A549 (cell line): ENCODE measurements at regions not wholly inside any gene's neighbourhood (a gene's known extent, or its start where the extent isn't known, plus 50 kb on each side); places are given as distances from the start of the nearest gene placed in this dataset.

Experiments
- ATAC-seq, 2 experiments: fragments of 200-7000 bp in 1 of 2; fragments of >200 bp in 1 of 2; cut with Nextera tagmentation in 1 of 2; cut with Tn5 transposase in 1 of 2; 3 replicates each; pipeline versions ENCODE4 v1.8.0 to v1.9.1; 2018 to 2020; ENCODE audit warnings: mild to moderate bottlenecking in 1 of 2, moderate library complexity in 1 of 2
- CTCF ChIA-PET: fragments of 300-600 bp; sonication (Branson Sonifier 250); formaldehyde crosslinking; extraction: SDS; loops from one replicate; lab custom pipeline; 2021; ENCODE audit warnings: antibody characterized with exemption, inconsistent platforms; lab: Yijun Ruan, JAX
- POLR2A ChIA-PET: fragments of 350-600 bp; formaldehyde crosslinking; extraction: SDS; loops from one replicate; lab custom pipeline; 2021; ENCODE audit warnings: antibody characterized with exemption, inconsistent platforms; lab: Yijun Ruan, JAX
- DNase-seq, 2 experiments: peaks; one replicate each; pipeline versions ENCODE4 v3.0.0 to v3.0.0-alpha.2; 2011 to 2016; ENCODE audit warnings: low read depth in 1 of 2, low spot score in 1 of 2
- FAIRE-seq: peaks from 2 replicates; lab custom pipeline; 2011; peaks lifted over from hg19 to GRCh38; lab: Jason Lieb, UNC
- H3K27ac ChIP-seq, 2 experiments: fragments of >200 bp; sonication (Bioruptor Twin); formaldehyde crosslinking; 3 replicates each; pipeline ENCODE4 v1.5.1; 2016 to 2017
- H3K4me1 ChIP-seq: fragments of >200 bp; sonication (Bioruptor Twin); formaldehyde crosslinking; 3 replicates; pipeline ENCODE4 v1.6.1; 2016
- H3K4me2 ChIP-seq: fragments of >200 bp; sonication (Bioruptor Twin); formaldehyde crosslinking; 3 replicates; pipeline ENCODE4 v1.6.1; 2016
- H3K4me3 ChIP-seq: fragments of >200 bp; sonication (Bioruptor Twin); formaldehyde crosslinking; 3 replicates; pipeline ENCODE4 v1.5.1; 2016
- H3K9me3 ChIP-seq: fragments of >200 bp; sonication (Bioruptor Twin); formaldehyde crosslinking; 3 replicates; pipeline ENCODE4 v1.6.1; 2016
- BHLHE40 ChIP-seq: IDR thresholded peaks from 2 replicates; pipeline ENCODE4 v1.6.1; 2012; ENCODE audit warnings: low read depth, low read length, inconsistent platforms
- CBX2 ChIP-seq: fragments of 200-600 bp; sonication (generic); IDR thresholded peaks from 2 replicates; pipeline ENCODE4 v1.6.1; 2016; ENCODE audit warnings: low read depth, mild to moderate bottlenecking, borderline replicate concordance
- CBX8 ChIP-seq: fragments of 200-600 bp; sonication (generic); IDR thresholded peaks from 2 replicates; pipeline ENCODE4 v1.6.1; 2016
- EHF ChIP-seq: fragments of 250-450 bp; sonication (Bioruptor Pico); IDR thresholded peaks from 2 replicates; pipeline ENCODE4 v1.5.0; 2020; ENCODE audit warnings: mild to moderate bottlenecking
- EHMT2 ChIP-seq: fragments of 200-600 bp; sonication (generic); IDR thresholded peaks from 2 replicates; pipeline ENCODE4 v1.6.1; 2016; ENCODE audit warnings: antibody characterized with exemption, low read depth, mild to moderate bottlenecking, moderate library complexity
- GATA3 ChIP-seq: IDR thresholded peaks from 2 replicates; pipeline ENCODE4 v1.6.1; 2012; ENCODE audit warnings: borderline replicate concordance
- HOXA7 ChIP-seq: fragments of 250-450 bp; sonication (Bioruptor Pico); IDR thresholded peaks from 2 replicates; pipeline ENCODE4 v1.5.0; 2020; ENCODE audit warnings: mild to moderate bottlenecking, moderate library complexity
- HOXB5 ChIP-seq: fragments of 250-450 bp; sonication (Bioruptor Pico); IDR thresholded peaks from 2 replicates; pipeline ENCODE4 v1.5.0; 2020; ENCODE audit warnings: mild to moderate bottlenecking, moderate library complexity
- JUN ChIP-seq, 2 experiments: fragments of >200 bp; sonication (Bioruptor Twin); formaldehyde crosslinking; IDR thresholded peaks; 2 replicates in 1 of 2; 3 replicates in 1 of 2; pipeline ENCODE4 v1.6.1; 2016 to 2017
- KDM1A ChIP-seq: fragments of 200-600 bp; sonication (generic); IDR thresholded peaks from 2 replicates; pipeline ENCODE4 v1.6.1; 2016; ENCODE audit warnings: low read depth, mild to moderate bottlenecking
- MAFK ChIP-seq: fragments of 450-650 bp; IDR thresholded peaks from 2 replicates; pipeline ENCODE4 v1.6.1; 2014; ENCODE audit not compliant: partially characterized antibody
- MAZ ChIP-seq: fragments of 150-350 bp; IDR thresholded peaks from 2 replicates; pipeline ENCODE4 v1.6.1; 2014; ENCODE audit warnings: antibody characterized with exemption, low read depth, low read length, borderline replicate concordance
- NFE2L2 ChIP-seq: fragments of 150-350 bp; conservative IDR thresholded peaks from 2 replicates; pipeline ENCODE4 v1.6.1; 2014; ENCODE audit warnings: low read length
- PHF8 ChIP-seq: fragments of 200-600 bp; sonication (generic); IDR thresholded peaks from 2 replicates; pipeline ENCODE4 v1.6.1; 2016; ENCODE audit warnings: low read depth, mild to moderate bottlenecking, antibody characterized with exemption, moderate library complexity, borderline replicate concordance
- POLR2AphosphoS2 ChIP-seq: conservative IDR thresholded peaks from 2 replicates; pipeline ENCODE4 v1.6.1; 2012; ENCODE audit warnings: low read length, improper control_type of control experiment, inconsistent platforms
- RCOR1 ChIP-seq: fragments of 150-350 bp; IDR thresholded peaks from 2 replicates; pipeline ENCODE4 v1.6.1; 2014; ENCODE audit warnings: antibody characterized with exemption, low read length, low read depth
- SMC3 ChIP-seq: fragments of >200 bp; sonication (Bioruptor Twin); formaldehyde crosslinking; IDR thresholded peaks from 3 replicates; pipeline ENCODE4 v1.6.1; 2018; ENCODE audit warnings: inconsistent platforms
- TP53 ChIP-seq: fragments of 250-450 bp; sonication (Bioruptor Pico); IDR thresholded peaks from 2 replicates; pipeline ENCODE4 v1.5.0; 2021; ENCODE audit warnings: mild to moderate bottlenecking, moderate library complexity
- ZC3H11A ChIP-seq: fragments of 450-650 bp; IDR thresholded peaks from 2 replicates; pipeline ENCODE4 v1.6.1; 2014; ENCODE audit warnings: antibody characterized with exemption, mild to moderate bottlenecking
- ZSCAN20 ChIP-seq: fragments of 250-450 bp; sonication (Bioruptor Pico); IDR thresholded peaks from 2 replicates; pipeline ENCODE4 v1.8.0; 2022; ENCODE audit warnings: mild to moderate bottlenecking, moderate library complexity
- WGBS: methylation state at CpG from one replicate; pipeline ENCODE4 v1.1.6; 2017; ENCODE audit errors: missing lambda C conversion rate; 5-methylcytosine and 5-hydroxymethylcytosine counted together
- TF ChIP-seq, protein P1 (sequence below): IDR thresholded peaks from 2 replicates; pipeline ENCODE4 v1.6.1; 2012
- TF ChIP-seq, protein P2 (sequence below): fragments of 150-350 bp; IDR thresholded peaks from 2 replicates; pipeline ENCODE4 v1.6.1; 2014; ENCODE audit warnings: low read depth, mild to moderate bottlenecking, low read length
- TF ChIP-seq, protein P3 (sequence below): fragments of >200 bp; sonication (Bioruptor Twin); formaldehyde crosslinking; IDR thresholded peaks from 3 replicates; pipeline ENCODE4 v1.5.1; 2016
- TF ChIP-seq, protein P4 (sequence below): fragments of 200-600 bp; sonication (generic); IDR thresholded peaks from 2 replicates; pipeline ENCODE4 v1.6.1; 2016; ENCODE audit warnings: antibody characterized with exemption, mild to moderate bottlenecking, moderate library complexity

DNA sequence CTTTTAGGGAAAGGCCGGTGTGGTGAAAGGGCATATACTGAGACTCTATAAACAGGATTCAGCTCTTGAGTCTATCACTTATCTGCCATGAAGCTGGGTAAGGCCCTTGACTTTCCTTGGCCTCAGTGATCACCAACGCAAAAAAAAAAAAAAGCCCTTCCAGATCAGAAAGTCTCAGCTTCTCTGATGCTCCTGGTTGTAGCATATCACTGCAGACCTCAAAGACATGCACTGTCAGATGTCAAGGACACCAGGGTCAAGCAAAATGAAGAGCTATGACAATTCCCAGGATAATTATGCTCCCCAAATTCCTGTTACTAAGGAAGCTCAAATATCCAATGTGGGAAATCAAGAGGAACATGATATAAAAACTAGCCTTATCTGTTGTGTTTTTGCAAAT is 68.3 kb upstream of the IFNE start:
- no peak for DNase-seq
- peak overlapping the region; percentile 95 for H3K4me2 ChIP-seq
- H3K4me3 ChIP-seq, result peak overlapping the region; percentile 79
- POLR2A ChIA-PET, result interaction anchor here (0.9 to 1.0 kb wide), 4 partner anchors 9 to 26 kb away, joined by 3 to 8 read pairs (median 4); no protein-coding TSS in a partner anchor
- peaks cover 75% of the 10 kb centered on the region for H3K4me1 ChIP-seq
- peak overlapping the region; percentile 83 to 94 for H3K27ac ChIP-seq
- FAIRE-seq, result peak; percentile 68
- CTCF ChIA-PET, result interaction anchor here (0.5 to 1.3 kb wide), 4 partner anchors 9 to 240 kb away, joined by 3 to 5 read pairs (median 4); no protein-coding TSS in a partner anchor
- TF ChIP-seq JUN (IDR thresholded peaks at IDR 0.05), result 0 out of 5 replicates have a peak, but pooled peaks of 1 of the 2 experiments have one; percentile 30
- TF ChIP-seq HOXA7 (CRISPR knock-in tag), result no peak
- 2% methylated on average over 2 of the region's 2 CpGs for WGBS
- H3K9me3 ChIP-seq, result no peaks in the 10 kb centered on the region
- ATAC-seq, result peak in 1 of 2 experiments; percentile 24; a peak in 3 of 6 replicates

DNA sequence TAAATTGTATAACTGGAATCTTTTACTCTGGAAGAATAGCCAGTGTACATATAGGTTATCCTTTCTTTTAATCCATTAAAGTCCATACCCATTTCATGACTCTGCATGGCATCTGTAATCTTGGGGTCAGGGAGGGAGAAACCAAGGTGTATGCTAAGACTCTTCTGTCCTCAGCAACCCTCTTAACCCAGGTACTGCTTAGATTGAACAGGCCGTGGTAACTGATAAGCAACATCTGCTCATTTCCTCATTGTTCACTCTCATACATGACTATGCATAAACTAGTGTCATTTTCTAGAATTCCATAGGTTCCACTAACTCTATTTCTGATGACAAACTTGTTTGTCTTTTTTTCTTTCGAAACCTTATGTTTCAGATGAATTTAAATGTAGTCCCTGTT is 69.3 kb upstream of the IFNE start:
- peak; percentile 73 for FAIRE-seq
- no peaks in the 10 kb centered on the region for H3K9me3 ChIP-seq
- CTCF ChIA-PET, result no interaction called here
- TF ChIP-seq POLR2AphosphoS2, result peak; percentile 75; the same call in 1 of the 2 replicates
- TF ChIP-seq NFE2L2, result no peak; the same call in 1 of the 2 replicates
- TF ChIP-seq HOXB5 (CRISPR knock-in tag), result no peak
- no peak for TF ChIP-seq RCOR1
- TF ChIP-seq MAZ, result no peak
- no peak for TF ChIP-seq BHLHE40
- TF ChIP-seq JUN (IDR thresholded peaks at IDR 0.05), result no peak
- TF ChIP-seq CBX8, result no peak
- TF ChIP-seq TP53, result peak; percentile 36; the same call in 1 of the 2 replicates
- TF ChIP-seq MAFK, result peak; percentile 78
- TF ChIP-seq HOXA7 (CRISPR knock-in tag), result peak; percentile 7; the same call in 1 of the 2 replicates
- TF ChIP-seq SMC3, result no peak
- TF ChIP-seq CBX2, result no peak
- TF ChIP-seq EHF (CRISPR knock-in tag), result no peak
- no peak for TF ChIP-seq GATA3
- no peak for TF ChIP-seq ZC3H11A
- TF ChIP-seq, protein P1, sequence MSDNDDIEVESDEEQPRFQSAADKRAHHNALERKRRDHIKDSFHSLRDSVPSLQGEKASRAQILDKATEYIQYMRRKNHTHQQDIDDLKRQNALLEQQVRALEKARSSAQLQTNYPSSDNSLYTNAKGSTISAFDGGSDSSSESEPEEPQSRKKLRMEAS, result 0 out of 2 replicates have a peak, but pooled peaks have one; percentile 27
- TF ChIP-seq, protein P2, sequence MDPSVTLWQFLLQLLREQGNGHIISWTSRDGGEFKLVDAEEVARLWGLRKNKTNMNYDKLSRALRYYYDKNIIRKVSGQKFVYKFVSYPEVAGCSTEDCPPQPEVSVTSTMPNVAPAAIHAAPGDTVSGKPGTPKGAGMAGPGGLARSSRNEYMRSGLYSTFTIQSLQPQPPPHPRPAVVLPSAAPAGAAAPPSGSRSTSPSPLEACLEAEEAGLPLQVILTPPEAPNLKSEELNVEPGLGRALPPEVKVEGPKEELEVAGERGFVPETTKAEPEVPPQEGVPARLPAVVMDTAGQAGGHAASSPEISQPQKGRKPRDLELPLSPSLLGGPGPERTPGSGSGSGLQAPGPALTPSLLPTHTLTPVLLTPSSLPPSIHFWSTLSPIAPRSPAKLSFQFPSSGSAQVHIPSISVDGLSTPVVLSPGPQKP, result no peak
- no peak for TF ChIP-seq ZSCAN20 (CRISPR knock-in tag)
- no peak for TF ChIP-seq KDM1A
- no peak for TF ChIP-seq EHMT2
- TF ChIP-seq PHF8, result no peak
- TF ChIP-seq, protein P3, sequence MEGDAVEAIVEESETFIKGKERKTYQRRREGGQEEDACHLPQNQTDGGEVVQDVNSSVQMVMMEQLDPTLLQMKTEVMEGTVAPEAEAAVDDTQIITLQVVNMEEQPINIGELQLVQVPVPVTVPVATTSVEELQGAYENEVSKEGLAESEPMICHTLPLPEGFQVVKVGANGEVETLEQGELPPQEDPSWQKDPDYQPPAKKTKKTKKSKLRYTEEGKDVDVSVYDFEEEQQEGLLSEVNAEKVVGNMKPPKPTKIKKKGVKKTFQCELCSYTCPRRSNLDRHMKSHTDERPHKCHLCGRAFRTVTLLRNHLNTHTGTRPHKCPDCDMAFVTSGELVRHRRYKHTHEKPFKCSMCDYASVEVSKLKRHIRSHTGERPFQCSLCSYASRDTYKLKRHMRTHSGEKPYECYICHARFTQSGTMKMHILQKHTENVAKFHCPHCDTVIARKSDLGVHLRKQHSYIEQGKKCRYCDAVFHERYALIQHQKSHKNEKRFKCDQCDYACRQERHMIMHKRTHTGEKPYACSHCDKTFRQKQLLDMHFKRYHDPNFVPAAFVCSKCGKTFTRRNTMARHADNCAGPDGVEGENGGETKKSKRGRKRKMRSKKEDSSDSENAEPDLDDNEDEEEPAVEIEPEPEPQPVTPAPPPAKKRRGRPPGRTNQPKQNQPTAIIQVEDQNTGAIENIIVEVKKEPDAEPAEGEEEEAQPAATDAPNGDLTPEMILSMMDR, result no peak
- TF ChIP-seq, protein P4, sequence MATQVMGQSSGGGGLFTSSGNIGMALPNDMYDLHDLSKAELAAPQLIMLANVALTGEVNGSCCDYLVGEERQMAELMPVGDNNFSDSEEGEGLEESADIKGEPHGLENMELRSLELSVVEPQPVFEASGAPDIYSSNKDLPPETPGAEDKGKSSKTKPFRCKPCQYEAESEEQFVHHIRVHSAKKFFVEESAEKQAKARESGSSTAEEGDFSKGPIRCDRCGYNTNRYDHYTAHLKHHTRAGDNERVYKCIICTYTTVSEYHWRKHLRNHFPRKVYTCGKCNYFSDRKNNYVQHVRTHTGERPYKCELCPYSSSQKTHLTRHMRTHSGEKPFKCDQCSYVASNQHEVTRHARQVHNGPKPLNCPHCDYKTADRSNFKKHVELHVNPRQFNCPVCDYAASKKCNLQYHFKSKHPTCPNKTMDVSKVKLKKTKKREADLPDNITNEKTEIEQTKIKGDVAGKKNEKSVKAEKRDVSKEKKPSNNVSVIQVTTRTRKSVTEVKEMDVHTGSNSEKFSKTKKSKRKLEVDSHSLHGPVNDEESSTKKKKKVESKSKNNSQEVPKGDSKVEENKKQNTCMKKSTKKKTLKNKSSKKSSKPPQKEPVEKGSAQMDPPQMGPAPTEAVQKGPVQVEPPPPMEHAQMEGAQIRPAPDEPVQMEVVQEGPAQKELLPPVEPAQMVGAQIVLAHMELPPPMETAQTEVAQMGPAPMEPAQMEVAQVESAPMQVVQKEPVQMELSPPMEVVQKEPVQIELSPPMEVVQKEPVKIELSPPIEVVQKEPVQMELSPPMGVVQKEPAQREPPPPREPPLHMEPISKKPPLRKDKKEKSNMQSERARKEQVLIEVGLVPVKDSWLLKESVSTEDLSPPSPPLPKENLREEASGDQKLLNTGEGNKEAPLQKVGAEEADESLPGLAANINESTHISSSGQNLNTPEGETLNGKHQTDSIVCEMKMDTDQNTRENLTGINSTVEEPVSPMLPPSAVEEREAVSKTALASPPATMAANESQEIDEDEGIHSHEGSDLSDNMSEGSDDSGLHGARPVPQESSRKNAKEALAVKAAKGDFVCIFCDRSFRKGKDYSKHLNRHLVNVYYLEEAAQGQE, result no peak
- ATAC-seq, result peak in 1 of 2 experiments; percentile 26; a peak in 3 of 6 replicates
- H3K4me1 ChIP-seq, result peaks cover 65% of the 10 kb centered on the region
- peak overlapping the region; percentile 83 to 94 for H3K27ac ChIP-seq
- peak overlapping the region; percentile 79 for H3K4me3 ChIP-seq
- POLR2A ChIA-PET, result interaction anchor here (0.8 to 1.4 kb wide), 2 partner anchors 32 to 132 kb away, joined by 3 read pairs; no protein-coding TSS in a partner anchor
- H3K4me2 ChIP-seq, result peak overlapping the region; percentile 95
- no peak for DNase-seq
- WGBS, result 11% methylated on average over 2 of the region's 2 CpGs
